Suprapubic skin (tissue), 4 donors: ENCODE measurements at regions not wholly inside any gene's neighbourhood (a gene's known extent, or its start where the extent isn't known, plus 50 kb on each side); places are given as distances from the start of the nearest gene placed in this dataset.
"Not testable (repeated sequence)": the region's sequence is repeated elsewhere in the genome, so short reads cannot be mapped to it uniquely, and the experiment has no call there.

Source experiments
- DNase-seq, 2 donors: peaks; one replicate each; pipeline ENCODE4 v3.0.0-alpha.2; 2019; ENCODE audit warnings: low spot score in 2 of 2
- H3K27ac ChIP-seq: fragments of 200-600 bp; sonication (generic); one replicate; pipeline ENCODE4 v1.5.1; 2019
- H3K27me3 ChIP-seq: fragments of 200-600 bp; sonication (generic); one replicate; pipeline ENCODE4 v1.5.1; 2019
- H3K36me3 ChIP-seq: fragments of 200-600 bp; sonication (generic); one replicate; pipeline ENCODE4 v1.5.1; 2019
- H3K4me1 ChIP-seq: fragments of 200-600 bp; sonication (generic); one replicate; pipeline ENCODE4 v1.5.1; 2019
- H3K4me3 ChIP-seq: fragments of 200-600 bp; sonication (generic); one replicate; pipeline ENCODE4 v1.5.1; 2019; ENCODE audit warnings: mild to moderate bottlenecking
- H3K9me3 ChIP-seq: fragments of 200-600 bp; sonication (generic); one replicate; pipeline ENCODE4 v1.5.1; 2019
- EP300 ChIP-seq: sonication (generic); formaldehyde crosslinking; IDR thresholded peaks from one replicate; pipeline ENCODE4 v1.6.1; 2017; ENCODE audit warnings: antibody characterized with exemption
- POLR2A ChIP-seq, 2 donors: fragments of 450-650 bp; IDR thresholded peaks; one replicate each; pipeline ENCODE4 v1.6.1; 2017; ENCODE audit warnings: antibody characterized with exemption in 2 of 2, mild to moderate bottlenecking in 2 of 2, moderate library complexity in 2 of 2
- POLR2AphosphoS5 ChIP-seq, 3 donors: sonication (generic); formaldehyde crosslinking; IDR thresholded peaks; one replicate each; pipeline ENCODE4 v1.6.1; 2017; ENCODE audit warnings: antibody characterized with exemption in 3 of 3
- WGBS: methylation state at CpG from one replicate; pipeline ENCODE4 v1.1.5; 2018; 5-methylcytosine and 5-hydroxymethylcytosine counted together
- TF ChIP-seq, protein P1 (sequence below), 2 donors: fragments of 200-600 bp in 1 of 2; fragments of 450-650 bp in 1 of 2; sonication (generic) in 1 of 2; IDR thresholded peaks; one replicate each; pipeline ENCODE4 v1.5.1; 2016 to 2019; ENCODE audit warnings: antibody characterized with exemption in 2 of 2, mild to moderate bottlenecking in 1 of 2, moderate library complexity in 1 of 2

GRCh38 chr7:16267953-16268820 is 153.2 kb downstream of the CRPPA start:
- H3K27me3 ChIP-seq = no peaks in the 10 kb centered on the region
- no peaks in the 10 kb centered on the region for H3K36me3 ChIP-seq
- H3K9me3 ChIP-seq = no peaks in the 10 kb centered on the region
- H3K4me3 ChIP-seq = no peak overlapping the region
- TF ChIP-seq EP300 (no peak), POLR2AphosphoS5 (IDR thresholded peaks at IDR 0.05) (no peak), POLR2A (IDR thresholded peaks at IDR 0.05) (no peak)
- TF ChIP-seq, protein P1, sequence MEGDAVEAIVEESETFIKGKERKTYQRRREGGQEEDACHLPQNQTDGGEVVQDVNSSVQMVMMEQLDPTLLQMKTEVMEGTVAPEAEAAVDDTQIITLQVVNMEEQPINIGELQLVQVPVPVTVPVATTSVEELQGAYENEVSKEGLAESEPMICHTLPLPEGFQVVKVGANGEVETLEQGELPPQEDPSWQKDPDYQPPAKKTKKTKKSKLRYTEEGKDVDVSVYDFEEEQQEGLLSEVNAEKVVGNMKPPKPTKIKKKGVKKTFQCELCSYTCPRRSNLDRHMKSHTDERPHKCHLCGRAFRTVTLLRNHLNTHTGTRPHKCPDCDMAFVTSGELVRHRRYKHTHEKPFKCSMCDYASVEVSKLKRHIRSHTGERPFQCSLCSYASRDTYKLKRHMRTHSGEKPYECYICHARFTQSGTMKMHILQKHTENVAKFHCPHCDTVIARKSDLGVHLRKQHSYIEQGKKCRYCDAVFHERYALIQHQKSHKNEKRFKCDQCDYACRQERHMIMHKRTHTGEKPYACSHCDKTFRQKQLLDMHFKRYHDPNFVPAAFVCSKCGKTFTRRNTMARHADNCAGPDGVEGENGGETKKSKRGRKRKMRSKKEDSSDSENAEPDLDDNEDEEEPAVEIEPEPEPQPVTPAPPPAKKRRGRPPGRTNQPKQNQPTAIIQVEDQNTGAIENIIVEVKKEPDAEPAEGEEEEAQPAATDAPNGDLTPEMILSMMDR (IDR thresholded peaks at IDR 0.05) = no peak
- H3K27ac ChIP-seq = no peak overlapping the region
- no peaks in the 10 kb centered on the region for H3K4me1 ChIP-seq
- 87% methylated on average over 5 of the region's 5 CpGs for WGBS
- DNase-seq = no peak

DNA sequence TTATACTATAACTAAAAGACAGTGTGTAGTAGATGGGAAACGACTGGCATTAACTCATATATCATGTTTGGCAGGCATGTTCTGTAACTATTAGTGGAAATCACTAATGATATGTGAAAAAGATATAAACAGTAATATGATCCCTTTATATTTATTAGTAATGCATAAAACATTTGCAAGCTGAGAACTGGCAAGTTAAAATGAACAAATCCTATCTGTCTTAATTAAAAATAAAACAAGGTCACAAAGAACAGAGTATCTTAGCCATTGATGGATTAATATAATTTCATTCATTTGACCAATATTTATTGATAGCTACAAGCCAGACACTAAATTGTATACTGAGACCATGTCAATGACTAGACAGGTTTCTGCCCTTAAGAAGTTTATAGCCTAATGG is 154.5 kb downstream of the CRPPA start:
- TF ChIP-seq, protein P1 (IDR thresholded peaks at IDR 0.05) = no peak
- TF ChIP-seq POLR2A (IDR thresholded peaks at IDR 0.05) (no peak), POLR2AphosphoS5 (IDR thresholded peaks at IDR 0.05) (no peak), EP300 (no peak)
- H3K27me3 ChIP-seq = no peaks in the 10 kb centered on the region
- H3K4me1 ChIP-seq = no peaks in the 10 kb centered on the region
- no peak overlapping the region for H3K4me3 ChIP-seq
- no peaks in the 10 kb centered on the region for H3K9me3 ChIP-seq
- 49% methylated on average over 1 of the region's 1 CpG for WGBS
- no peak overlapping the region for H3K27ac ChIP-seq
- no peak for DNase-seq
- H3K36me3 ChIP-seq = no peaks in the 10 kb centered on the region

GRCh38 chr7:16266470-16266869 is 154.9 kb downstream of the CRPPA start:
- not testable (repeated sequence) for H3K4me3 ChIP-seq, H3K27ac ChIP-seq, DNase-seq, H3K27me3 ChIP-seq, H3K4me1 ChIP-seq, H3K36me3 ChIP-seq, H3K9me3 ChIP-seq
- WGBS = 92% methylated on average over 9 of the region's 9 CpGs

- Histone ChIP-seq H3K9me3 (no peaks in the 10 kb centered on the region), H3K36me3 (no peaks in the 10 kb centered on the region), H3K27me3 (no peaks in the 10 kb centered on the region), H3K4me1 (no peaks in the 10 kb centered on the region), H3K4me3 (no peak overlapping the region), H3K27ac (no peak overlapping the region)
- WGBS = 90% methylated on average over 3 of the region's 3 CpGs
- no peak for DNase-seq
- TF ChIP-seq POLR2AphosphoS5 (IDR thresholded peaks at IDR 0.05) (no peak), EP300 (no peak), POLR2A (IDR thresholded peaks at IDR 0.05) (no peak)
- TF ChIP-seq, protein P1 (IDR thresholded peaks at IDR 0.05) = no peak
These were observed 155.4 kb downstream of the CRPPA start for GRCh38 chr7:16265863-16266458.

DNA sequence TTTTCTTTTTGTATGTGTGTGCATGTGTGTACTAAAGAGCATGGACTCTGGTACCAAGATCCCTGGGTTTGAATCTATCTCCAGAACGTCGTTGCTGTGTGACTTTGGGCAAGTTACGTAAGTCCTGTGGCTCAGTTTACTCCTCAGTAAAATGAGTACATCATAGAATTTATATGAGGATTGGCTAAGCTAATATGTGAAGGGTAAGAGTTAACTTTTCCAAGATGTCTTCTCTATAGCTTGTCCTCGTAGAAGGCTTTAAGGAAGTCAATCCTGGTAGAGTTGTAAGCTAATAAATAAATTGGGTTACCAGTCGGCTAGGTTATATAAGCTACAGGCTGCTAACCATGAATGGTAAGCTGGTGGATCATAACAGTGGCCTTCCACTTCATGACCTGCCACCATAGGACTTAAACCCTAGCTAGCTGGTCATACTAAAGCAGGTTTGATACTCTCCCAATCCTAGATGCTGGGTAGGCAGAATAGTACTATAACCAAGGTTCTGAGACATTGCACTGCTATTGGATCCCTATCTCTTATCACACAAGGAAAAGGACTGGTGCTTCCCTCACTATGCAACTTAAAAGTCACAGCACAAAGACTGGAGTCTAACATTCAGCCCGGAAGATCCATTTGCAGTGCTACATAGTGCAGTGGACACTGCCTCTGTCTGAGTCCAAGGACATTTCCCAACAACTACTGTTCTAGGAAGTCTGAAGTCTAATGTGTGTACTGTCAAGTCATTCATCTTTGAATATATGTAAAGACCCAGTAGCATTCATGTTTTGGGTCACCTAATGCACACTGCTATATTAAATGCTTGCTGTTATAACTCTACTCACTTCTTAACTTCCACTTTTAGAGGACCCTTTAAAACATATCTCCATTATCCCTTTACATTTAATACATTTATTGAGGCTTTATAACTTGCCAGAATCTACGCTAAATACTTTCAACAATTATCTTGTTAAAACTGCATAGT is 156.2 kb downstream of the CRPPA start:
- H3K9me3 ChIP-seq = no peaks in the 10 kb centered on the region
- no peaks in the 10 kb centered on the region for H3K27me3 ChIP-seq
- no peaks in the 10 kb centered on the region for H3K4me1 ChIP-seq
- no peak for TF ChIP-seq POLR2A (IDR thresholded peaks at IDR 0.05)
- TF ChIP-seq, protein P1 (IDR thresholded peaks at IDR 0.05) = no peak
- TF ChIP-seq POLR2AphosphoS5 (IDR thresholded peaks at IDR 0.05) = no peak
- no peak for TF ChIP-seq EP300
- no peak for DNase-seq
- 97% methylated on average over 7 of the region's 7 CpGs for WGBS
- no peak overlapping the region for H3K4me3 ChIP-seq
- no peaks in the 10 kb centered on the region for H3K36me3 ChIP-seq
- H3K27ac ChIP-seq = no peak overlapping the region
